A549 (cell line): ENCODE measurements at regions not wholly inside any gene's neighbourhood (a gene's known extent, or its start where the extent isn't known, plus 50 kb on each side); places are given as distances from the start of the nearest gene placed in this dataset.

Experiments used
- ATAC-seq, 2 experiments: fragments of 200-7000 bp in 1 of 2; fragments of >200 bp in 1 of 2; cut with Nextera tagmentation in 1 of 2; cut with Tn5 transposase in 1 of 2; 3 replicates each; pipeline versions ENCODE4 v1.8.0 to v1.9.1; 2018 to 2020; ENCODE audit warnings: mild to moderate bottlenecking in 1 of 2, moderate library complexity in 1 of 2
- CTCF ChIA-PET: fragments of 300-600 bp; sonication (Branson Sonifier 250); formaldehyde crosslinking; extraction: SDS; loops from one replicate; lab custom pipeline; 2021; ENCODE audit warnings: antibody characterized with exemption, inconsistent platforms; lab: Yijun Ruan, JAX
- POLR2A ChIA-PET: fragments of 350-600 bp; formaldehyde crosslinking; extraction: SDS; loops from one replicate; lab custom pipeline; 2021; ENCODE audit warnings: antibody characterized with exemption, inconsistent platforms; lab: Yijun Ruan, JAX
- DNase-seq, 2 experiments: peaks; one replicate each; pipeline versions ENCODE4 v3.0.0 to v3.0.0-alpha.2; 2011 to 2016; ENCODE audit warnings: low read depth in 1 of 2, low spot score in 1 of 2
- FAIRE-seq: peaks from 2 replicates; lab custom pipeline; 2011; peaks lifted over from hg19 to GRCh38; lab: Jason Lieb, UNC
- H3K27ac ChIP-seq, 2 experiments: fragments of >200 bp; sonication (Bioruptor Twin); formaldehyde crosslinking; 3 replicates each; pipeline ENCODE4 v1.5.1; 2016 to 2017
- H3K4me1 ChIP-seq: fragments of >200 bp; sonication (Bioruptor Twin); formaldehyde crosslinking; 3 replicates; pipeline ENCODE4 v1.6.1; 2016
- H3K4me2 ChIP-seq: fragments of >200 bp; sonication (Bioruptor Twin); formaldehyde crosslinking; 3 replicates; pipeline ENCODE4 v1.6.1; 2016
- H3K4me3 ChIP-seq: fragments of >200 bp; sonication (Bioruptor Twin); formaldehyde crosslinking; 3 replicates; pipeline ENCODE4 v1.5.1; 2016
- H3K9me3 ChIP-seq: fragments of >200 bp; sonication (Bioruptor Twin); formaldehyde crosslinking; 3 replicates; pipeline ENCODE4 v1.6.1; 2016
- ATOH8 ChIP-seq: fragments of 250-450 bp; sonication (Bioruptor Pico); IDR thresholded peaks from 2 replicates; pipeline ENCODE4 v1.5.0; 2020; ENCODE audit warnings: low read depth, mild to moderate bottlenecking, moderate library complexity
- CEBPB ChIP-seq, 2 experiments: fragments of >200 bp in 1 of 2; sonication (Bioruptor Twin) in 1 of 2; formaldehyde crosslinking in 1 of 2; IDR thresholded peaks; 2 replicates each; pipeline ENCODE4 v1.6.1; 2012 to 2016
- CTCF ChIP-seq: fragments of >200 bp; sonication (Bioruptor Twin); formaldehyde crosslinking; IDR thresholded peaks from 3 replicates; pipeline ENCODE4 v1.5.1; 2016
- FOSL2 ChIP-seq, 2 experiments: fragments of 450-650 bp in 1 of 2; fragments of >200 bp in 1 of 2; sonication (Bioruptor Twin) in 1 of 2; formaldehyde crosslinking; IDR thresholded peaks; 2 replicates each; pipeline versions ENCODE4 v1.5.0 to v1.6.1; 2016 to 2020; ENCODE audit warnings: mild to moderate bottlenecking in 1 of 2, moderate library complexity in 1 of 2
- FOXS1 ChIP-seq: fragments of 250-450 bp; sonication (Bioruptor Pico); IDR thresholded peaks from 2 replicates; pipeline ENCODE4 v1.5.0; 2020; ENCODE audit warnings: mild to moderate bottlenecking, moderate library complexity
- HDAC2 ChIP-seq: fragments of 200-600 bp; sonication (generic); IDR thresholded peaks from 2 replicates; pipeline ENCODE4 v1.6.1; 2016
- HES2 ChIP-seq: fragments of >200 bp; sonication (Bioruptor Twin); formaldehyde crosslinking; IDR thresholded peaks from 2 replicates; pipeline ENCODE4 v1.6.1; 2016
- HOXB5 ChIP-seq: fragments of 250-450 bp; sonication (Bioruptor Pico); IDR thresholded peaks from 2 replicates; pipeline ENCODE4 v1.5.0; 2020; ENCODE audit warnings: mild to moderate bottlenecking, moderate library complexity
- JUNB ChIP-seq: fragments of >200 bp; sonication (Bioruptor Twin); formaldehyde crosslinking; IDR thresholded peaks from 2 replicates; pipeline ENCODE4 v1.6.1; 2016
- KDM5A ChIP-seq: fragments of 200-600 bp; sonication (generic); IDR thresholded peaks from 2 replicates; pipeline ENCODE4 v1.6.1; 2016; ENCODE audit warnings: antibody characterized with exemption, mild to moderate bottlenecking
- MAFK ChIP-seq: fragments of 450-650 bp; IDR thresholded peaks from 2 replicates; pipeline ENCODE4 v1.6.1; 2014; ENCODE audit not compliant: partially characterized antibody
- MYC ChIP-seq: IDR thresholded peaks from 2 replicates; pipeline ENCODE4 v1.6.1; 2012; ENCODE audit warnings: mild to moderate bottlenecking, inconsistent platforms, low read length, improper control_type of control experiment, borderline replicate concordance
- POLR2A ChIP-seq: IDR thresholded peaks from 2 replicates; pipeline ENCODE4 v1.6.1; 2012; ENCODE audit warnings: mild to moderate bottlenecking, low read length
- RAD21 ChIP-seq, 2 experiments: fragments of >200 bp in 1 of 2; sonication (Bioruptor Twin) in 1 of 2; formaldehyde crosslinking in 1 of 2; IDR thresholded peaks in 1 of 2; conservative IDR thresholded peaks in 1 of 2; 2 replicates in 1 of 2; 3 replicates in 1 of 2; pipeline ENCODE4 v1.6.1; 2012 to 2018; ENCODE audit warnings: inconsistent platforms in 1 of 2
- RCOR1 ChIP-seq: fragments of 150-350 bp; IDR thresholded peaks from 2 replicates; pipeline ENCODE4 v1.6.1; 2014; ENCODE audit warnings: antibody characterized with exemption, low read length, low read depth
- REST ChIP-seq: fragments of 200-600 bp; sonication (generic); IDR thresholded peaks from 2 replicates; pipeline ENCODE4 v1.6.1; 2016; ENCODE audit warnings: antibody characterized with exemption, mild to moderate bottlenecking, moderate library complexity
- RFX5 ChIP-seq: fragments of 450-650 bp; IDR thresholded peaks from 2 replicates; pipeline ENCODE4 v1.7.1; 2014; ENCODE audit warnings: antibody characterized with exemption, mild to moderate bottlenecking, moderate library complexity
- SMC3 ChIP-seq: fragments of >200 bp; sonication (Bioruptor Twin); formaldehyde crosslinking; IDR thresholded peaks from 3 replicates; pipeline ENCODE4 v1.6.1; 2018; ENCODE audit warnings: inconsistent platforms
- TFCP2L1 ChIP-seq: fragments of 250-450 bp; sonication (Bioruptor Pico); IDR thresholded peaks from 2 replicates; pipeline ENCODE4 v1.5.0; 2021; ENCODE audit warnings: mild to moderate bottlenecking
- ZNF302 ChIP-seq: fragments of 250-450 bp; sonication (Bioruptor Pico); IDR thresholded peaks from 2 replicates; pipeline ENCODE4 v1.9.0; 2021; ENCODE audit warnings: inconsistent platforms, mild to moderate bottlenecking, moderate library complexity
- WGBS: methylation state at CpG from one replicate; pipeline ENCODE4 v1.1.6; 2017; ENCODE audit errors: missing lambda C conversion rate; 5-methylcytosine and 5-hydroxymethylcytosine counted together
- TF ChIP-seq, protein P1 (sequence below): IDR thresholded peaks from 2 replicates; pipeline ENCODE4 v1.6.1; 2012

GRCh38 chr13:22175241-22175640 is 504.4 kb downstream of the FGF9 start:
- POLR2A ChIA-PET = no interaction called here
- Histone ChIP-seq H3K27ac (no peak overlapping the region), H3K4me2 (no peak overlapping the region)
- TF ChIP-seq MAFK (no peak), ATOH8 (CRISPR knock-in tag) (no peak), REST (no peak), SMC3 (no peak), TFCP2L1 (no peak), RAD21 (conservative IDR thresholded peaks at IDR 0.05 in 1 of 2, IDR thresholded peaks at IDR 0.05 in 1 of 2) (no peak), FOSL2 (IDR thresholded peaks at IDR 0.05) (no peak), FOSL2 (CRISPR knock-in tag; IDR thresholded peaks at IDR 0.05) (no peak), CEBPB (IDR thresholded peaks at IDR 0.05) (no peak), FOXS1 (CRISPR knock-in tag) (no peak), RFX5 (no peak), RCOR1 (no peak), JUNB (no peak), HOXB5 (CRISPR knock-in tag) (no peak)
- TF ChIP-seq, all 56 proteins: peak for 0
- no peak for ATAC-seq
- no peaks in the 10 kb centered on the region; the same call in 2 of the 3 replicates for H3K4me1 ChIP-seq
- WGBS = 44% methylated on average over 8 of the region's 8 CpGs
- CTCF ChIA-PET = no interaction called here
- DNase-seq = no peak
- H3K9me3 ChIP-seq = no peaks in the 10 kb centered on the region
- FAIRE-seq = no peak
- H3K4me3 ChIP-seq = no peak overlapping the region

DNA sequence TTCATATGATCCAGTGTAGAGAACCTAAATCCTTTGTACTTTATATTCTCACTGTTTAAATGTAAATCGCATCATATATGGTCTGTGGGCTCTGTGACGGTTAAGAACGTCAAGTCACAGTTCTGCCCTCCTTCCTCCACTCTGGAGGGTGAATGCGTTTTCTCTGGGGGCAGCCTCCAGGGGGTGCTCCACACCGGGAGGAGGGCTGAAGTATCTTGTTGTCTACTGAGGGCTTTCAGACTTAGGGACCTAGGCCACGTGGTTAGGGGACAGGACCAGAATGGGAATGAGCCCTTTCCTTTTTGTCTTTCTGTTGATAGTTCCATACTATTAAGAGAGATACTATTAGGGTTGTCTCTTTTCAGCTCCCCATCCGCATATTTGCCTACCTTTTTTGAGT is 504.9 kb downstream of the FGF9 start:
- no peak for TF ChIP-seq ZNF302 (CRISPR knock-in tag)
- no peak for TF ChIP-seq KDM5A
- TF ChIP-seq HES2 = no peak
- no peak for TF ChIP-seq HDAC2
- TF ChIP-seq, protein P1, sequence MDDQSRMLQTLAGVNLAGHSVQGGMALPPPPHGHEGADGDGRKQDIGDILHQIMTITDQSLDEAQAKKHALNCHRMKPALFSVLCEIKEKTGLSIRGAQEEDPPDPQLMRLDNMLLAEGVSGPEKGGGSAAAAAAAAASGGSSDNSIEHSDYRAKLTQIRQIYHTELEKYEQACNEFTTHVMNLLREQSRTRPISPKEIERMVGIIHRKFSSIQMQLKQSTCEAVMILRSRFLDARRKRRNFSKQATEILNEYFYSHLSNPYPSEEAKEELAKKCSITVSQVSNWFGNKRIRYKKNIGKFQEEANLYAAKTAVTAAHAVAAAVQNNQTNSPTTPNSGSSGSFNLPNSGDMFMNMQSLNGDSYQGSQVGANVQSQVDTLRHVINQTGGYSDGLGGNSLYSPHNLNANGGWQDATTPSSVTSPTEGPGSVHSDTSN = no peak
- TF ChIP-seq JUNB = no peak
- TF ChIP-seq RFX5 = no peak
- TF ChIP-seq CEBPB (IDR thresholded peaks at IDR 0.05) = no peak
- no peak for TF ChIP-seq MYC
- no peak for TF ChIP-seq CTCF
- no peak for TF ChIP-seq POLR2A
- no peak for TF ChIP-seq ATOH8 (CRISPR knock-in tag)
- TF ChIP-seq FOSL2 (IDR thresholded peaks at IDR 0.05) = no peak
- no peak for TF ChIP-seq FOSL2 (CRISPR knock-in tag; IDR thresholded peaks at IDR 0.05)
- DNase-seq = no peak
- no peak for FAIRE-seq
- no peak for ATAC-seq
- 45% methylated on average over 7 of the region's 7 CpGs for WGBS
- Histone ChIP-seq H3K4me2 (no peak overlapping the region), H3K9me3 (no peaks in the 10 kb centered on the region), H3K4me3 (no peak overlapping the region), H3K27ac (no peak overlapping the region), H3K4me1 (no peaks in the 10 kb centered on the region; the same call in 2 of the 3 replicates)
- ChIA-PET CTCF (no interaction called here), POLR2A (no interaction called here)
